NCI-H2081 (cell line): ENCODE measurements at regions not wholly inside any gene's neighbourhood (a gene's known extent, or its start where the extent isn't known, plus 50 kb on each side); places are given as distances from the start of the nearest gene placed in this dataset.
"Not testable (repeated sequence)": the region's sequence is repeated elsewhere in the genome, so short reads cannot be mapped to it uniquely, and the experiment has no call there.

Experiments used
- DNase-seq, 2 experiments: peaks; one replicate each; lab custom pipeline; 2025; lab: John Stamatoyannopoulos, UW

GRCh38 chr6:50962213-50962759 lies 143.6 kb downstream of the TFAP2B start:
- no peak for DNase-seq

GRCh38 chr6:50963952-50964351 lies 145.3 kb downstream of the TFAP2B start:
- DNase-seq = no peak

- no peak for DNase-seq
These were observed 146.8 kb downstream of the TFAP2B start for GRCh38 chr6:50965495-50965894.

GRCh38 chr6:50966532-50966931 lies 147.9 kb downstream of the TFAP2B start:
- DNase-seq = no peak

- no peak for DNase-seq
These were observed 148.3 kb downstream of the TFAP2B start for GRCh38 chr6:50966986-50967385.

- not testable (repeated sequence) for DNase-seq
These were observed 149.6 kb downstream of the TFAP2B start for GRCh38 chr6:50968246-50968645.

- no peak for DNase-seq
These were observed 152.2 kb downstream of the TFAP2B start for GRCh38 chr6:50970908-50971307.

GRCh38 chr6:50973464-50973863 lies 154.8 kb downstream of the TFAP2B start:
- no peak for DNase-seq

GRCh38 chr6:50974319-50974718 lies 155.6 kb downstream of the TFAP2B start:
- no peak for DNase-seq

- no peak for DNase-seq
These were observed 156.5 kb downstream of the TFAP2B start for GRCh38 chr6:50975216-50975615.

- DNase-seq = no peak
These were observed 158.2 kb downstream of the TFAP2B start for GRCh38 chr6:50976907-50977306.

GRCh38 chr6:50977796-50978195 lies 159.1 kb downstream of the TFAP2B start:
- DNase-seq = no peak

- DNase-seq = no peak
These were observed 159.9 kb downstream of the TFAP2B start for GRCh38 chr6:50978380-50979170.

- no peak for DNase-seq
These were observed 160.5 kb downstream of the TFAP2B start for GRCh38 chr6:50979171-50979525.

GRCh38 chr6:50984135-50984534 lies 165.5 kb downstream of the TFAP2B start:
- no peak for DNase-seq

- no peak for DNase-seq
These were observed 167.6 kb downstream of the TFAP2B start for GRCh38 chr6:50986319-50986718.

GRCh38 chr6:50989123-50989522 lies 170.5 kb downstream of the TFAP2B start:
- no peak for DNase-seq

GRCh38 chr6:50990750-50991446 lies 172.2 kb downstream of the TFAP2B start:
- no peak for DNase-seq

- DNase-seq = no peak
These were observed 173.6 kb downstream of the TFAP2B start for GRCh38 chr6:50992232-50992631.

GRCh38 chr6:50992704-50993625 lies 174.3 kb downstream of the TFAP2B start:
- no peak for DNase-seq

GRCh38 chr6:50993941-50994720 lies 175.5 kb downstream of the TFAP2B start:
- no peak for DNase-seq
